IPS-NIHi7 (cell line): ENCODE measurements at regions not wholly inside any gene's neighbourhood (a gene's known extent, or its start where the extent isn't known, plus 50 kb on each side); places are given as distances from the start of the nearest gene placed in this dataset.
"Not testable (repeated sequence)": the region's sequence is repeated elsewhere in the genome, so short reads cannot be mapped to it uniquely, and the experiment has no call there.

ENCODE experiments used
- DNase-seq: peaks from one replicate; pipeline ENCODE4 v3.0.0; 2012; ENCODE audit warnings: mixed read lengths; ENCODE audit errors: extremely low spot score

DNA sequence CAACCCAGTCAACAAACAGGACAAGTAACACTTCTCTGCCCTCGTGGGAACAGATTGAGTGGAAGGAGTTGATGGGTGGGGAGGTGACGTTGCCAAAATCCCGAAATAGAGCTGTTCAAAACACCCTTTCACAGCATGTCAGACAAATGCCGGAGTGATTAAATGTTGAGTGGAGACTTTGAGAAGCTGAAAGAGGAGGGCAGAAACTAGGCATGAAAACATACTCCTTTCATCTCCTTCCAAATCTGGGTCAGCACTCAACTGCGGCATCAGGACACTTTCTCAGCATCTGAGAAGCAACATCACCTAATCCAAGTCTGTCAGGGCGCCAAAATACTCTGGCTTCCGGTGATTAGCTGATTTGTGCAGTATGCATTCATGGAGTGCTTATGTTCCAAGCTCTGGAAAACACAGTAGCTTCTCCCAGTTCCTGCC is 51.5 kb upstream of the MRI1 start:
- DNase-seq, result no peak

- DNase-seq, result no peak
Observed at GRCh38 chr19:13707915-13708314, 56.4 kb upstream of the MRI1 start.

DNA sequence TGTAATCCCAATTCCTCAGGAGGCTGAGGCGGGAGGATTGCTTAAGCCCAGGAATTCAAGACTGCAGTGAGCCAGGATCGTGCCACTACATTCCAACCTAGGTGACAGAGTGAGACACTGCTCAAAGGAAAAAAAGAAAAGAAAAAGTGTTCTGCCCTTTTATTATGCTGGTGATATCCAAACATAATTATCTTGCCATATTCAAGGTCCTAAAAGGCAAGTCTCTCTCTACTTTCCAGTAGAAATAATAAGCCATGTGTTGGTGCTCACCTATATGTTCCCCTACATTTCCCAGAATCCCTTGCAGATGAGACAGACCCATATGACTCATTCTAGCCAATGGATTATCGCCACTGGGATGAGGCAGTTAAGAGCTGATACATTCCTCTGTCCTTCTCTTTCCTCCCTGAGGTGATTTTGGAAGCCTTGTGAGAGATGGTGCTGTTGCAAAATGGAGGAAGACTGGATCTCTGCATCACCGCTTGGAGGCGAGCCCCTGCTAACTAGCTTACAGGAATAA is 58.3 kb upstream of the MRI1 start:
- DNase-seq, result no peak

- no peak for DNase-seq
Observed at GRCh38 chr19:13705201-13705600, 59.1 kb upstream of the MRI1 start.

DNA sequence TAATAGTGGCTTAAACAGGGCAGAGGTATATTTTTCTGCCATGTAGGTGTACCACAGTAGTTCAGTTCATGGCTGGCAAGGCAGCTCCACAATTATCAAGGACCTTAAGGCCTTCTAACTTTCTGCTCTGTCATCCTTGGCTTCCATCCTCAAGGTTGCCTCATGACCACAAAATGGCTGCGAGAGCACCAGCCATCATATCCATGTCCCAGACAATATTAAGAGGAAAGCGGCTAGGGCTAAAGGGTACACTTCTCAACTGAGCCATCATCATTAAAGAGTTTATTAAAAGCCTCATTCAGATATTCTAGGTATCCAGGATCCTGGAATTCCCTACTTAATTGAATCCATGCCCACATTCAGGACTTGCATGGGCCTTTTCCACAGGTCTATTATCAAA is 62.7 kb upstream of the MRI1 start:
- no peak for DNase-seq

DNA sequence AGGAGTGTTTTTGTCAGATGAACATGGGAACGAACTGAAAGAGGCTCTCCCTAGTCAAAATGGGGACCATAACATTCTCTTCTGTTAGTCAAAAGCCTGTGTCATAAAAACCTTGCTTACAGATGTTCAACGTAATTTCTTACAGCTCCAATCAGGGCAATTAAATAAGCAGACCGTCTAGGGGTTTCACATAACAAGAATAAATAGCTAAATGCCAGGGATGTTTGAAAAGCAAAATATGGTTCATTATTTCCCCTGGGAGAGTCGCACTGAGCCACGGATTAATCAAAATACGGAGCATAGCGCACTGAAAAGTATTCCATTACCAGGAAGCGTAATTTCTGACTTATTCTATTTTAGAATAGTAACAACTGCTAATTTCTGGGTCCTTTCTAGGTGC is 63.7 kb upstream of the MRI1 start:
- DNase-seq, result no peak

DNA sequence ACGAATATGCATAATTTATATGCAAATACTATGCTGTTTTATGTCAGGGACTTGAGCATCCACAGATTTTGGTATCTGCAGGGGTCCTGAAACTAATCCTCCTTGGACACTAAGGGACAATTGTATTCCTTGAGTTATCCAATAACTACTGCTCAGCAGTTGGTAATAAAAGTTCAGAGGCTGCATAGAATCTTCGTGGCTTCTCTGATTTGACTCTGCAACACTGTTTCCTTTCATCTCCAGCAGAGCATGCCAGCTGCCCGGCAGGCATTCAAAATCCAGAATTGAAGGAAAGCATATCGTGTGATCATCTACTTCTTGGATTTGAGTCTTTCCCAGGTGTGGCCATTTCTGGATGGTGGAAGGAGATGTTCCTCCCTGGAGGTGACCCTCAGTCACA is 64.5 kb upstream of the MRI1 start:
- no peak for DNase-seq

- no peak for DNase-seq
Observed at GRCh38 chr19:13696839-13697238, 67.5 kb upstream of the MRI1 start.

GRCh38 chr19:13693889-13694288 is 70.4 kb upstream of the MRI1 start:
- DNase-seq, result no peak

DNA sequence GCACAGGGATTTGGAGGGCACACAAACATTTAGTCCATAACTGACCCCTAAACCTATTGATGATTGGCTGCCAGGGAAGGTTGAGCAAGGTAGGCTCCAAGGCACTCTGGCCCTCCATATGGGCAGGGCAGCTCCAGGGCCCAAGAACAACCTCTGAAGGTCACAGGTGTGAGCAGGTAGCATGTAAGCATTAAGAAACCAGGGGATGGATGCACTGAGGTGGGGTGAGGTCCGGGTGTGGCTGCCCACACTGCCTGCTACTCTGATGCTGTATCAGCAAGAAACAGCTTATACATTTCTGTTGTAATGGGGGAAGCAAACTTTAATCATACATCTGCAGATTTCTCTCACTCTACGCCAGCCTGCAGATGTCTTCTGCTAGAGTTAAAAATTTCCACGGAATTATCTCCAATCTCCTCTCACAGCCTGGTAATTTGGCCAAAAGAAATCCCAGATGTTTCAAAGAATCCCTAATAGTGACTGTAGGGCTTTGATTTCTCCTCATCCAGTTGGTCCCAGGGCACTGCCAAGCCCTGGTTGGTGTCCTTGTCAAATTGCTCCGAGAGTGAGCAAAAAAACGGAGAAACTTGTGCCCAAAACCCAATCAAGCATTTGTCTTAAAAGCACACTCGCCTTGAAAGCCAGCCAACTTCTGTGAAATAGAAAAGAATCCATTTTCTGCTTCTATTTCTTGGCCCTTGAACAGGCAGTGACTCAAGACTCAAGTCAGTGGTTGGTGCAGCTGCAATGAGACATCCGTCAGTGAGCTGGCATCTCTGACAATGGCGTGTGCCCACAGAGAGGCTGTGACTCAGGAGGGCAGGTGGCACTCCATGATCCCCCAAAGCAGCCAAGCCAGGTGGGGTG is 72.5 kb upstream of the MRI1 start:
- no peak for DNase-seq

DNA sequence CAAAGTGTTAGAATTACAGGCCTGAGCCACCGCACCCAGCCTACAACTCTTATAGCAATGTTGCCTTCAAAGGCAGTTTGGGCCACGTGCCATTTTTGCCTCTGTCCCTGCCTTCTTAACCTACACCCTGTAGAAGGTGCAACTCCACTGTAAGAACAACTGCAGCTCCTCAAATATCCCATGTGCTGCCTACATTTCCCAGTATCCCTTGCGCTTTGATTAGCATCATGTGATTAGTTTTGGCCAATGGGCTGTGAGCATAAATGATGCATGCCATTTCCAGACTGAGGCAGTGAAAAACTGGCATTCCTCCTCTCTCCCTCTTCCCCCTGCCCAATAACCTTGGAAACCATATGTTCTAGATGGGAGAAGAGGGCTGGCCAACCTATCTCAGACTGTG is 75.2 kb upstream of the MRI1 start:
- DNase-seq, result peak; percentile 72

DNA sequence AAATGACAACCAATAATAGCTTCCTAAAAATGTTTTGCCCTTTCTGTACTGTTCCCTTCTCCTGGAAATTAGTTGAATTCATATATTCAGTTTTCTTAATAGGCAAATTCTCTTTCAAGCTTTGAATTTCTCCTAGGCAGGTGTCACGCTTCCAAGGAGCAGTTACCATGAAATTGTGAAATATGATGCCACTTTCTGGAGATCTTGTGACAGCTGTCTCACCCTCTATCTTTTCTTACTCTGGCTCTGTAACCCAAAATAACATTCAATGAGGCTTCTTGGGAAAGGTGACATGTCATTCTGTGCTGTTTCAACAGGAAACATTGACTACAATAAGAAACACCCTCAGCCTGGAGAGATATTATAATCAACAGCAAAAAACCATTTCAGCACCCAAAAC is 80.3 kb upstream of the MRI1 start:
- no peak for DNase-seq

GRCh38 chr19:13681509-13681908 is 82.8 kb upstream of the MRI1 start:
- no peak for DNase-seq

- not testable (repeated sequence) for DNase-seq
Observed at GRCh38 chr19:13680708-13681360, 83.5 kb upstream of the MRI1 start.

DNA sequence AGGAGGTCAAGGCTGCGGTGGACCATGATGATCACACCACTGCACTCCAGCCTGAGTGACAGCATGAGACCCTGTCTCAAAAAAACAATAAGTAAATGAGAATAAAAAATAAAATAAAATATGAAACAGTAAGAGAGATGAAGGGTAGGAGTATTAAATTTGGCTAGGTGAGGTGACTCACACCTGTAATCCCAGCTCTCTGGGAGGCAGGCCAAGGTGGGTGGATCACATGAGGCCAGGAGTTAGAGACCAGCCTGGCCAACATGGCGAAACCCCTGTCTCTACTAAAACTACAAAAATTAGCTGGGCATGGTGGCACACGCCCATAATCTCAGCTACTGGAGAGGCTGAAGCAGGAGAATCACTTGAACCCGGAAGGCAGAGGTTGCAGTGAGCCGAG is 87.4 kb upstream of the MRI1 start:
- DNase-seq, result not testable (repeated sequence)

DNA sequence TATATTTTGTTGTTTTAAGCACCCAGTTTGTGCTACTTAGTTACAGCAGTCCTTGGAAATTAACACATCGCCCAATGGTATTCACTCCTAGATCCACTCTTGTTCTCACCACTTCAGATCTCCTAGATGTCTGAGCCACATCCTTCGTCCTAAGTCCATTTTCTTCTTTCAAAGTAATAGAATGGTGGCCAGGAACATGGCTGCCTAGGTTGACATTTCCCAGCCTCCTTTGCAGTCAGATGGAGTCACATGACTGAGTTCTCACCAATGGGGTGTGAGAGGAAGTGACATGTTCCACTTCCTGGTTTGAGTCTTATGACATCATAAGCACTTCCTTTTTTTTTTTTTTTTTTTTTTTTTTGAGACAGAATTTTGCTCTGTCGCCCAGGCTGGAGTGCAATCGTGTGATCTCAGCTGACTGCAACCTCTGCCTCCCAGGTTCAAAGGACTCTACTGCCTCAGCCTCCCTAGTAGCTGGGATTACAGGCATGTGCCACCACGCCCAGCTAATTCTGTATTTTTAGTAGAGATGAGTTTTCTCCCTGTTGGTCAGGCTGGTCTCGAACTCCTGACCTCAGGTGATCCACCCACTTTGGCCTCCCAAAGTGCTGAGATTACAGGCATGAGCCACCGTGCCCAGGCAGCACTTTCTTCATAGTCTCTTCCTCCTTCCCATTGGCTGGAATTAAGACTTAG is 91.7 kb upstream of the MRI1 start:
- DNase-seq, result not testable (repeated sequence)

DNA sequence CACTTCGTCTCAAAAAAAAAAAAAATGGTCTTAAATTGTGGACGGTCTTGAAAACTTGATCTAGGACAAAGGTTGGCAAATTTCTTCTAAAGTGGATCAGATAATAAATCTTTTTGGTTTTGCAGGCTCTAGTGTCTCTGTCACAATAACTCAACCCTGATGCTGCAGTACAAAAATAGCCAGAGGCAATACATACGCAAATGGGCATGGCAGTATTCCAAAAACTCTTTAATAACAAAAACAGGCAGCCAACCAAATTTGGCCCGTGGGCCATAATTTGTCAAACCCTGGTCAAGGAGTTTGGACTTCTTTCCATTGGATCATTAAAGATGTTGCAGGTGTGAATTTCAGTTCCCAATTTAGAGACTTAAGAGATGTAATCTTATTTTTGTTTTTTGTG is 93.5 kb upstream of the MRI1 start:
- no peak for DNase-seq

- no peak for DNase-seq
Observed at GRCh38 chr19:13669780-13670355, 94.5 kb upstream of the MRI1 start.

GRCh38 chr19:13668964-13669363 is 95.4 kb upstream of the MRI1 start:
- DNase-seq, result no peak

GRCh38 chr19:13666165-13666564 is 98.2 kb upstream of the MRI1 start:
- DNase-seq, result no peak

DNA sequence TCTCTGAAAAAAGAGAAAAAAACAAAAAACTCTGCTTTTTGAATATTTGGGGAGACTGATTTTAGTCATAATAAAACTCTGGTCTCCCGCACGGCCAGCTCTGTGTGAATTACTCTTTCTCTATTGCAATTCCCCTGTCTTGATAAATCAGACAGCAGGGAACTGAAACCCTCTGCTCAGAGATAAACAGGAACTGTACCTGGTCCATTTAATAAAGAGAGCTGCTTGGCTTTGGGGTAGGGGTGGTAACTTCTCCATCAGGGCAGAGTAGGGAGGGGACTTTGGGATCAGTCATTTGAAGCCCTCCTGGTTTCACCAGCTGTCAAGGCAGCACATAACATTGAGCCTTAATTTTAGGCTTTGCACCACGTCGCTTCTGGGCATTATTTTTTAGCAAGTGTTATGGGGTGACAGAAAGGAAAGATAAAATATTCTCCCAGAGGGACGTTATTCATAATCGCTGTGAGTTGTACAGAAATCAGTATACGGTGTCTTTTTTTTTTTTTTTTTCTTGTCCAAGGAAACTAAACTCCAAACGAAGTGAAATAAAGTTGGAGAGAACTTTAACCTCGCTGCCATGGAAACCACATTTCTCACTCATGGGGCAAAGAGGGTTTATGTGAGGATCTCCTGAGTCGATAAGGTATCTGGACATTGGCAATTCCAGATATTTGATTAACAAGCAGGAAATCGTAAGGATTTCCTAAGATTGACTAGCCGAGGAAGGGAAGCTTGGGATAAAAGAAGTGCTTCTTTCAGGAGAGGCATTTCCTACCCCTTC is 99.0 kb upstream of the MRI1 start:
- no peak for DNase-seq
